K562 (cell line): ENCODE measurements at regions not wholly inside any gene's neighbourhood (a gene's known extent, or its start where the extent isn't known, plus 50 kb on each side); places are given as distances from the start of the nearest gene placed in this dataset.

Source experiments
- ATAC-seq: fragments of 200-7000 bp; cut with Tn5 transposase; 3 replicates; pipeline ENCODE4 v1.9.1; 2020; ENCODE audit warnings: moderate library complexity
- BruUV-seq: library from RNA; stranded (reverse); fragments of 400-500 nt; replicated peaks from 2 replicates; lab custom pipeline; 2021; lab: Mats Ljungman, UMichigan
- CTCF ChIA-PET: fragments of 300-600 bp; formaldehyde crosslinking; extraction: SDS; loops from one replicate; lab custom pipeline; 2021; ENCODE audit warnings: low intra/inter-chr PET ratio; lab: Yijun Ruan, JAX
- POLR2A ChIA-PET: fragments of 300-600, 350-650 bp; sonication (Branson Sonifier 250); formaldehyde crosslinking; extraction: SDS; loops from one replicate; lab custom pipeline; 2021; ENCODE audit warnings: antibody characterized with exemption, inconsistent platforms; lab: Yijun Ruan, JAX
- DNase-seq, 4 experiments: peaks; one replicate each; pipeline versions ENCODE4 v3.0.0 to v3.0.0-alpha.2; 2011 to 2018; ENCODE audit warnings: low spot score in 3 of 4, mixed read lengths in 3 of 4; ENCODE audit errors: extremely low read depth in 1 of 4
- FAIRE-seq: peaks from 2 replicates; lab custom pipeline; 2011; peaks lifted over from hg19 to GRCh38; lab: Jason Lieb, UNC
- H2AFZ ChIP-seq: 2 replicates; pipeline ENCODE4 v1.6.0; 2011; ENCODE audit warnings: low read depth, low read length, control low read depth, inconsistent platforms
- H3K27ac ChIP-seq: fragments of 200-600 bp; 3 replicates; pipeline ENCODE4 v1.8.0; 2011; ENCODE audit warnings: low read depth, mild to moderate bottlenecking, control low read depth, inconsistent platforms, low read length, moderate library complexity, mixed read lengths; ENCODE audit errors: extremely low read depth
- H3K27me3 ChIP-seq, 2 experiments: fragments of 300-600 bp in 1 of 2; 2 replicates in 1 of 2; 3 replicates in 1 of 2; pipeline versions ENCODE4 v1.6.0 to v1.8.0; 2011; ENCODE audit warnings: inconsistent platforms in 2 of 2, low read length in 2 of 2, mild to moderate bottlenecking in 1 of 2, mixed read lengths in 1 of 2, moderate library complexity in 1 of 2; ENCODE audit not compliant: control insufficient read depth in 2 of 2, insufficient read depth in 2 of 2
- H3K36me3 ChIP-seq: fragments of 300-600 bp; 3 replicates; pipeline ENCODE4 v1.8.0; 2011; ENCODE audit warnings: mild to moderate bottlenecking, low read length, inconsistent platforms; ENCODE audit not compliant: control insufficient read depth, insufficient read depth
- H3K4me1 ChIP-seq, 2 experiments: fragments of 200-600 bp in 1 of 2; replicated peaks in 1 of 2; 2 replicates in 1 of 2; 3 replicates in 1 of 2; pipeline versions ENCODE4 v1.5.1 to v1.8.0; 2011; ENCODE audit warnings: inconsistent platforms in 2 of 2, low read length in 2 of 2, mild to moderate bottlenecking in 1 of 2, mixed read lengths in 1 of 2, moderate library complexity in 1 of 2; ENCODE audit not compliant: control insufficient read depth in 2 of 2, insufficient read depth in 2 of 2
- H3K4me2 ChIP-seq: 2 replicates; pipeline ENCODE4 v1.6.1; 2011; ENCODE audit warnings: low read length, control low read depth, inconsistent platforms, mixed read lengths; ENCODE audit not compliant: insufficient read depth
- H3K4me3 ChIP-seq: fragments of 200-600 bp; sonication (generic), shearing (Covaris generic); 2 replicates; pipeline ENCODE4 v1.5.1; 2016; ENCODE audit warnings: control low read depth, inconsistent platforms
- H3K79me2 ChIP-seq: fragments of 200-600 bp; 3 replicates; pipeline ENCODE4 v1.8.0; 2011; ENCODE audit warnings: low read length, inconsistent platforms; ENCODE audit not compliant: control insufficient read depth, insufficient read depth
- H3K9ac ChIP-seq, 2 experiments: 2 replicates each; pipeline versions ENCODE4 v1.6.0 to v1.6.1; 2011; ENCODE audit warnings: low read depth in 2 of 2, low read length in 2 of 2, control low read depth in 1 of 2, inconsistent platforms in 1 of 2, mild to moderate bottlenecking in 1 of 2, mixed read lengths in 1 of 2; ENCODE audit not compliant: insufficient read depth in 1 of 2
- H3K9me1 ChIP-seq: one replicate; pipeline ENCODE4 v1.6.0; 2011; ENCODE audit warnings: inconsistent platforms, mild to moderate bottlenecking, low read length, moderate library complexity; ENCODE audit not compliant: control insufficient read depth, insufficient read depth
- H3K9me3 ChIP-seq: replicated peaks from 2 replicates; pipeline ENCODE4 v1.5.1; 2011; ENCODE audit warnings: low read depth, low read length, inconsistent platforms; ENCODE audit not compliant: control insufficient read depth, insufficient read depth
- H4K20me1 ChIP-seq: replicated peaks from 2 replicates; pipeline ENCODE4 v1.6.1; 2011; ENCODE audit warnings: low read length, inconsistent platforms, mixed read lengths; ENCODE audit not compliant: control insufficient read depth, insufficient read depth
- ATF2 ChIP-seq: sonication (generic); formaldehyde crosslinking; IDR thresholded peaks from 2 replicates; pipeline ENCODE4 v1.8.1; 2022; ENCODE audit warnings: missing genetic modification reagents
- FOXJ2 ChIP-seq: fragments of 200-800 bp; sonication (Bioruptor generic); IDR thresholded peaks from 2 replicates; pipeline ENCODE4 v1.6.1; 2016; ENCODE audit warnings: missing genetic modification characterization, missing compliant biosample characterization
- HDAC2 ChIP-seq: fragments of 450-650 bp; IDR thresholded peaks from 2 replicates; pipeline ENCODE4 v1.6.1; 2016; ENCODE audit warnings: mild to moderate bottlenecking
- KDM2B ChIP-seq: fragments of 250-450 bp; sonication (Bioruptor Pico); IDR thresholded peaks from 2 replicates; pipeline ENCODE4 v1.8.0; 2021; ENCODE audit warnings: mild to moderate bottlenecking, moderate library complexity
- KLF1 ChIP-seq: fragments of 450-650 bp; IDR thresholded peaks from 2 replicates; pipeline ENCODE4 v1.6.1; 2016; ENCODE audit warnings: missing genetic modification characterization, missing compliant biosample characterization
- PHB ChIP-seq: fragments of 250-450 bp; sonication (Bioruptor Pico); IDR thresholded peaks from 2 replicates; pipeline ENCODE4 v1.5.0; 2021
- SNAPC5 ChIP-seq: fragments of 250-450 bp; sonication (Bioruptor Pico); IDR thresholded peaks from 2 replicates; pipeline ENCODE4 v1.8.0; 2021; ENCODE audit warnings: moderate library complexity, mild to moderate bottlenecking, inconsistent platforms
- U2AF1 ChIP-seq: fragments of 200-400 bp; formaldehyde crosslinking; optimal IDR thresholded peaks from 2 replicates; pipeline ENCODE3; 2017; ENCODE audit warnings: mild to moderate bottlenecking, low read depth, low read length, moderate library complexity
- ZNF316 ChIP-seq: fragments of 450-650 bp; IDR thresholded peaks from 2 replicates; pipeline ENCODE4 v1.6.1; 2016
- ZNF354B ChIP-seq: fragments of 250-450 bp; sonication (Bioruptor Pico); IDR thresholded peaks from 2 replicates; pipeline ENCODE4 v1.4.0; 2020
- ZNF707 ChIP-seq: fragments of 250-450 bp; sonication (Bioruptor Pico); conservative IDR thresholded peaks from 2 replicates; pipeline ENCODE4 v1.8.0; 2022; ENCODE audit warnings: inconsistent platforms, mild to moderate bottlenecking, moderate library complexity
- ZNF75A ChIP-seq: fragments of 450-650 bp; formaldehyde crosslinking; IDR thresholded peaks from 2 replicates; pipeline ENCODE4 v1.4.0; 2020; ENCODE audit warnings: mild to moderate bottlenecking
- ZNF785 ChIP-seq: fragments of 250-450 bp; sonication (Bioruptor Pico); IDR thresholded peaks from 2 replicates; pipeline ENCODE4 v1.4.0; 2020; ENCODE audit warnings: mild to moderate bottlenecking
- WGBS: fragments of 100-300 bp; shearing (Covaris generic); methylation state at CpG from one replicate; pipeline ENCODE4 v1.1.6; 2016; ENCODE audit warnings: low coverage, mixed read lengths; ENCODE audit not compliant: insufficient coverage; ENCODE audit errors: missing lambda C conversion rate; 5-methylcytosine and 5-hydroxymethylcytosine counted together
- in situ Hi-C: fragments of 300-500 bp; cut with MboI; formaldehyde crosslinking; loops from 4 replicates; pipeline ENCODE4 v1.15.0; 2018; ENCODE audit warnings: inconsistent platforms, mixed read lengths
- intact Hi-C: fragments of 100-400 bp; cut with micrococcal nuclease; formaldehyde crosslinking; loops from 2 replicates; pipeline ENCODE4 v1.14.2; 2022
- TF ChIP-seq, protein P1 (sequence below): IDR thresholded peaks from 2 replicates; pipeline ENCODE4 v1.6.1; 2011; ENCODE audit not compliant: insufficient read length; ENCODE audit errors: extremely low read depth

- in situ Hi-C loops (loop anchor here (25.0 kb wide), 1 partner anchor 559 kb away; no protein-coding TSS in a partner anchor), intact Hi-C loops (no loop called here)
- ChIA-PET CTCF (no interaction called here), POLR2A (no interaction called here)
- no peak for FAIRE-seq
- Histone ChIP-seq H3K4me1 (no peaks in the 10 kb centered on the region; a peak in 1 of 5 replicates), H3K9me3 (no peaks in the 10 kb centered on the region), H3K36me3 (no peaks in the 10 kb centered on the region), H4K20me1 (no peaks in the 10 kb centered on the region), H2AFZ (no peak overlapping the region), H3K79me2 (no peaks in the 10 kb centered on the region), H3K9ac (no peak overlapping the region), H3K4me2 (no peak overlapping the region), H3K27ac (no peak overlapping the region), H3K27me3 (peaks cover 0 to 8% of the 10 kb centered on the region in 2 experiments; a peak in 2 of 5 replicates), H3K9me1 (no peaks in the 10 kb centered on the region), H3K4me3 (no peak overlapping the region)
- BruUV-seq = no TSS peak
- WGBS = 0% methylated on average over 13 of the region's 13 CpGs
- no peak for DNase-seq
- TF ChIP-seq FOXJ2 (tag) = no peak
- TF ChIP-seq KDM2B (CRISPR knock-in tag) = no peak
- no peak for TF ChIP-seq ZNF316
- TF ChIP-seq ZNF75A (CRISPR knock-in tag) = no peak
- no peak for TF ChIP-seq SNAPC5
- TF ChIP-seq, protein P1, sequence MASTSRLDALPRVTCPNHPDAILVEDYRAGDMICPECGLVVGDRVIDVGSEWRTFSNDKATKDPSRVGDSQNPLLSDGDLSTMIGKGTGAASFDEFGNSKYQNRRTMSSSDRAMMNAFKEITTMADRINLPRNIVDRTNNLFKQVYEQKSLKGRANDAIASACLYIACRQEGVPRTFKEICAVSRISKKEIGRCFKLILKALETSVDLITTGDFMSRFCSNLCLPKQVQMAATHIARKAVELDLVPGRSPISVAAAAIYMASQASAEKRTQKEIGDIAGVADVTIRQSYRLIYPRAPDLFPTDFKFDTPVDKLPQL = no peak
- no peak for TF ChIP-seq KLF1
- no peak for TF ChIP-seq ZNF354B (CRISPR knock-in tag)
- TF ChIP-seq HDAC2 = no peak
- no peak for TF ChIP-seq ZNF707 (CRISPR knock-in tag)
- TF ChIP-seq PHB (CRISPR knock-in tag) = no peak
- no peak for TF ChIP-seq U2AF1
- TF ChIP-seq ZNF785 (CRISPR knock-in tag) = no peak
- no peak for TF ChIP-seq ATF2 (CRISPR knock-in tag)
- ATAC-seq = no peak
Observed at GRCh38 chr2:236503583-236503982, 66.0 kb upstream of the ACKR3 start.
